Activated naive CD4-positive, alpha-beta T cell treated with Interleukin-2 at 50 U/mL for 16 hours (primary cell): ENCODE measurements at regions not wholly inside any gene's neighbourhood (a gene's known extent, or its start where the extent isn't known, plus 50 kb on each side); places are given as distances from the start of the nearest gene placed in this dataset.
A peak's percentile ranks its signal among the peaks of the same experiment; 100 is the strongest.
"Not testable (repeated sequence)": the region's sequence is repeated elsewhere in the genome, so short reads cannot be mapped to it uniquely, and the experiment has no call there.

Source experiments
- DNase-seq: peaks from one replicate; pipeline ENCODE4 v3.0.0-alpha.2; 2020

DNA sequence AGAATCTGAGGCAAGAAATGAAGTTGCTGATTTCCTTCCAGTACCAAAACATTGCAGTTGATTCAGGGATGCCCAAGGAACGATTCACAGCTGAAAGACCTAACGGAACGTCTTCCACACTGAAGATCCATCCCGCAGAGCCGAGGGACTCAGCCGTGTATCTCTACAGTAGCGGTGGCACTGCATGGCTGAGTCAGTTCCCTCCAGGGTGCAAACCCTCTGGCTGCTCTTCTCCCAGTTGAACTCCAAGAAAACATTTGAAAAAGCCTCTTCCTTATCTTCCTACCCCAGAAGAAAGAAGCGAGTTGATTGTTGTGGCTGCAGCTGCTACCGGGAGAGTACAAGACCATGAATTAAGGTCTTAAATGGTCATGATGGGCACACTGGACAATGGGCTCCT, 147.1 kb upstream of the PRSS1 start:
- no peak for DNase-seq

DNA sequence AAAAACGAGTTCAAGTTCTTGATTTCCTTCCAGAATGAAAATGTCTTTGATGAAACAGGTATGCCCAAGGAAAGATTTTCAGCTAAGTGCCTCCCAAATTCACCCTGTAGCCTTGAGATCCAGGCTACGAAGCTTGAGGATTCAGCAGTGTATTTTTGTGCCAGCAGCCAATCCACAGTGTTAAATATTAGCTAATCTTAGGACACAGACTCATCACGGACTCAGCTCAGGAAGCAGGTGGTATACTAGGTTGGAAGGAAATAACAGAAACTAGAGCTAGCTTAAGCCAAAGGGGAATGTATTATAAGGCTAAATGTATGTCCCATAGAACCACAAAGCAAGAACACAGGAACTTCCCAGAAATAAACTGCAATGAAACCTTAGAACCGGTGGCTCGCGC, 151.0 kb upstream of the PRSS1 start:
- no peak for DNase-seq

DNA sequence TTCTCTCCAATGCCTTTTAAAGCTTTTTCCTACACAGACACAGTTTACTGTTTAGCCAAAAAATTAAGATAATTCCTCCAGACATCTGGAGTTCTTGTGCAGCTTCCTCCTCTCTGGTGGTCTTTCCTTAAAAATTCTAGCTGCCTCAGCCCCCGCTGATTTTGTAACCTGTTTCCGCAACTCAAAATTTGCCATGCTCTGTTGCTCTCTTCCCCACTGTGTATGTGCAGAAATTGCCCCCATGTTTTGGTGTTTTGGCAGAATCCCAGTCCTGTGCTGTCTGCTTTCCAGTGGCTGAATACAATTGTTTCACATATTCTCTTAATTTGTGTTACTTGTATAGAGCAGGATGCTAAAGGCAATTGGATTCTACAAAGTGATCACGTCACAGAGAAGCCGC, 151.7 kb upstream of the PRSS1 start:
- DNase-seq, result no peak

DNA sequence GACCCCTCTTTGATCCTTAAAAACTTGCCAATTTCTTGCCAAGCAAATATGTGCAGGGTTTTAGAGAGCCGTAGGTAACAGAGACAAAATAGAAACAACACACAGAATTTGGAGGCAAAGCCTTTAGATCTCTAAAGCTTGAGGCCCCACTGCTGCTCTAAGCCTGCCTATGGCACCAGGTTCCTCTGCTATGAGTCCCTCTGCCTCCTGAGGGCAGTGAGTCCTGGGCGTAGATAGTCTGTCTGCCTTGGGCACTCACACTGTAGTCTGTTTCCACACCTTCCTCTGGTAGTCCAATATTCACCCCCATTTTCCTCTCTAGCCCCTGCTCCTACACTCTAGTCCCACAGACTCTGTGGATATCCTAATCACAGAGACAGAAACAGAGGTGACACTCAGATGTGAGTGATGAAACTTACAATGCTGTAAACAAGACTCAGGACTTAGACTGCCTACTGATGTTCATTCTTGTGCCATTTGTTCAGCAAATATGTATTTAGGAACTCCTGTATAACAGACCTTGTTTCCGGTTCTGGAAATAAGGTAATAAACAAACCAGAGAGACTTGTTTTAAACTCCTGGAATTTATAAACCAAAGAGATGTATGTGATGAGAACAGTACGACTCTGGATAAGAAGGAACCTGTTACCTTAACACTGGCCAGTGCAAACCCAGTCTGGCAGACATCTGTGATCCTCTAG, 153.3 kb upstream of the PRSS1 start:
- no peak for DNase-seq

DNA sequence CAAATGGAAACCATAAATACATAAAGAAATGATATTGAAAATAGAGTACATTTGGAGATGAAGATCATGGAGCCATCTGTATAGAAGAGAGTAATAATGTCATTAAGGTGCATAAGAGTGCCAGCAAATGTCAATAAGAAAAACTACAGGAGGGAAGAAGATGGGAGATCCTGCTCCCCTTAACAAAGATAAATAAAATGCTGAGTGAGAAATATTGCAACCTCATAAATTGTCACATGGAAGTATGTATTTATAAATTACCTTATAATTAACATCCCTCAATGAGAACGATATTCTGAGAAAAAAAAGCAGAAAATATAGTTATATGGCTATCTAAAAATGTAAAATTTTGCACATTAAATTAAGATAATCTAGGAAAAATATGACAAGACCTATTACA, 155.2 kb upstream of the PRSS1 start:
- no peak for DNase-seq

DNA sequence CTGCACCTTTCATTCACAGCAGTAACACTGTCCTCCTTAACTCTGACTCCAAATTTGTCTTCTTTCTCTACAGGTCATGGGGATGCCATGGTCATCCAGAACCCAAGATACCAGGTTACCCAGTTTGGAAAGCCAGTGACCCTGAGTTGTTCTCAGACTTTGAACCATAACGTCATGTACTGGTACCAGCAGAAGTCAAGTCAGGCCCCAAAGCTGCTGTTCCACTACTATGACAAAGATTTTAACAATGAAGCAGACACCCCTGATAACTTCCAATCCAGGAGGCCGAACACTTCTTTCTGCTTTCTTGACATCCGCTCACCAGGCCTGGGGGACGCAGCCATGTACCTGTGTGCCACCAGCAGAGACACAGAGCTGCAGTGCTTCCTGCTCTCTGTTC, 156.2 kb upstream of the PRSS1 start:
- no peak for DNase-seq

DNA sequence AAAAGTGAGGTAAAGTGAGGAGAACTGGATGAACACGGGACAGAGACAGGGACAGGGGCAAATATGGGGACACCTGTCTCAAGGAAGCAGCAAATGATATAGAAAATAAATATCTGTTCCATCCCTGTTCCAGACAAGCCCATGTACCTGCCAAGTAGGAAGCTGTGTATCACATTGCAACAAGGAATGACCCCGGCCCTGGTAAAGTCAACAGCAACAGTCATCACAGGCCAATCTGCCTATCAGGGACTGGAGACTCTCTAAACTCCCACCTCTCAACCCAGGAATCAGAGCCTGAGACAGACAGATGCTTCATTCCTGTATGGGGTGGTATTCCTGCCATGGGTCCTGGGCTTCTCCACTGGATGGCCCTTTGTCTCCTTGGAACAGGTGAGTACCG, 156.6 kb upstream of the PRSS1 start:
- no peak for DNase-seq

DNA sequence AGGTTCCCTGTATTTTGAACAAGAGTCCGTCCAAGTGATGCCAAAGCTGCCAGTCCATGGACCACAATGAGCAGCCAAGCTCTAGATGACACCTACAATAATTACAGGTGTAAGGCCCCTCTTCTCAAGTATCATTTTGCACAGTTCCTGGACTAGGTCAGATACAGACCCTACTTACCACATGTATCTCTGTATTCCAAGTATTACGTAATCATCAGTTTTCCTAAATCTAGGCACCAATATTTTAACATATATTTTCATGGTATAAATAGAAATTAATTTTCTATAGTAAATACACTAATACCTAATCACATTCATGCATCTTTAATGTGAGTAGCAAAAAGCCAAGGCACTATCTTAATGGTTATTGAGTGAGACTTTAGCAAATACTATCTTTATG, 157.0 kb upstream of the PRSS1 start:
- no peak for DNase-seq

DNA sequence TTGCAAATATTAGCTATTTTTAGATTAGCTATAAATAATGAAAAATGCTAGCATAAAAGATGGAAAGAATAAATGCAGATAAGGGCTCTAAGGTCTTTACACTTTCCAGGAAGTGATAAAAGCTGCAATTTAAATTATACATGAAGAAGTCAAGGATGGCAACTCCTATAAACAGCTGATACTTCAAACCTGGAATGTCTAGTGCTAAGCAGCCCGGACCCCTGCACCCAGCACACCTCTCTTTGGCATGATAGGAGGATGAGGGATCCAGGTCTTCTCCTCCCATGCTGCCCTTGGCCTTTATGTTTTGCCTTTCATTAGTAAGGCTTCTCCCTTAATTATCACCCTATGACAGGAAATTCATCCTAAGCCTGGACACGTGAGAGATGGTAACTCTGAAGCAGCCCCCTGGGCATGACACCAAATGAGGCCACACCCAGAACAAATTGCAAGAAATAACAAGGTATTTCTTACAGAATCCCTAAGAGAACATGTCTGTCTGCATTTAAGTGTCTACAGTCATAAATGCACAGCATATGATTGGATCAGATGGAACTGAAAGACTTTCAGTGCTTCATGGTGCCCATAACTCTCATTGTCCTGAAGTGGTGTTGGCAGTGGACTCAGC, 158.3 kb upstream of the PRSS1 start:
- DNase-seq, result no peak

DNA sequence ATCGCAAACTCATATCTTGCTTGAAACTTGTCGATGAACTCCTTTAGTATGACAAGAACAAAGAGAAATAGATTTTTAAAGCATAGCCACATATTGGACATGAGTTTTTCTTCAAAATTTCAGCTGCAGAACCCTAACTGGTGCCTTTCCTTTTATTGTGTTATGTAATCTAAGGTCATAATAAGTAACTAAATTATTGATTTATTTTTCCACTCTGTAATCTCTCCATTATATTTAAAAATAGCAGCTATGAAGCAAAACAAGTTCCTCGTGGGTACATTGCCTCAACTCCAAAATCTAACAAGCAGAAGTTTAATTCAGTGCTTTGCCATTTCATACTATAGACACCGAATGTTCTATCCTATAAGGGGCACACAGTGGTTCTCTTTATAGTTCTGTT, 159.2 kb upstream of the PRSS1 start:
- DNase-seq, result no peak

DNA sequence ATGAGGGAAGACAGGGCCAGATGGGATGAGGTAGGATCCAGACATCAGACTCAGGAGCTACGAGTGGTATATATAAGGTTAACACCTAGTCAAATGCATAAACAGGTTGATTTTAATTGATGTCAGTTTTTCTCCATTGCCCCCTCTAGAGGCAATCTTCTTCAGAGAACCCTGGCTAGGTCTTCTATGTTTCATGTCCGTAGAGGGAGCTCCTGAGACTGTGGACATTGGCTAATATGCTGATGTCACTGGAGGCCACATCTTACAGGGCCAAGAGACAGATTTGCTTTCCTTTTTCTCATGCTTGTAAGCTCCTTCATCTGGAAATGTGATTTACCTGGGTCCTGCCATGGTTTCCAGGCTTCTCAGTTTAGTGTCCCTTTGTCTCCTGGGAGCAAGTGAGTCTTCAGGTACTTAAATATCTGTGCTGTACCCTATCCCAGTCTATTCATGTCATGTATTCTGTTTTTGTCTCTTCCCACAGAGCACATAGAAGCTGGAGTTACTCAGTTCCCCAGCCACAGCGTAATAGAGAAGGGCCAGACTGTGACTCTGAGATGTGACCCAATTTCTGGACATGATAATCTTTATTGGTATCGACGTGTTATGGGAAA, 161.6 kb upstream of the PRSS1 start:
- DNase-seq, result no peak

DNA sequence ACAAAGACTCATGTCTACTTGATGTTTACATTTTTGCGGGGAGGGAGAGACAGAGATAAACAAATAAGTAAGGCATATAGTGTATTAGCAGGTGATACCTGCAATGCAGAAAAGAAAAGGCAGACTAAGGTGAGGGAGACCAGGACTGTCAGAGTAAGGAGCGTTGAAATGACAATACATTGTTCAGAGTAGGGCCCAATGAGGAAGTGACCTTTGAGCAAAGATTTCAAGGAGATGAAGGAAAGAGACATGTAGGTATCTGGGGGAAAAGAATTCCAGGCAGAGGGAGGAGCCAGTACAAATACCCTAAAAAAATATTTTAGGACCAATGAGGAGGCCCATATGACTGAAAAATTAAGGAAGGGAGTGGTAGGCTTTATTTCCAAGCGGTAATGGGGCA, 162.7 kb upstream of the PRSS1 start:
- no peak for DNase-seq

DNA sequence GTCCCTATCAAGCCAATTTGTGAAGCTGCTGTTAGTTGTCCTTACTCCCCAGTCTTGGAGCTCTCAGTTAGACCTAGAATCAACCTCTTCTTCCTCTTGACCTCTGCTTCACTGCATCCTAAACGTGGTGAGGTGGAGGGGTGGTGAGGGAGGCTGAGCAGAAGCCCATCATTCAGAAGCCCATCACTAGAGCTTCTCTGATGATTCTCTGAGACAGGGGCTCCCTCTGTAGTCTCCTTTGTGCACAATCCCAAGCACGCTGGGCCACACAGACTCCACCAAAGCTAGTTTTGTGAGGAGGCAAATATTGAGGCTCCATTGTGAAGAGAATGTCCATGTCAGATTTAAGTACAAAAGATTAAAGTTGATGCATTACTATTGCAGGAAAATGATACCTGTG, 163.8 kb upstream of the PRSS1 start:
- no peak for DNase-seq

DNA sequence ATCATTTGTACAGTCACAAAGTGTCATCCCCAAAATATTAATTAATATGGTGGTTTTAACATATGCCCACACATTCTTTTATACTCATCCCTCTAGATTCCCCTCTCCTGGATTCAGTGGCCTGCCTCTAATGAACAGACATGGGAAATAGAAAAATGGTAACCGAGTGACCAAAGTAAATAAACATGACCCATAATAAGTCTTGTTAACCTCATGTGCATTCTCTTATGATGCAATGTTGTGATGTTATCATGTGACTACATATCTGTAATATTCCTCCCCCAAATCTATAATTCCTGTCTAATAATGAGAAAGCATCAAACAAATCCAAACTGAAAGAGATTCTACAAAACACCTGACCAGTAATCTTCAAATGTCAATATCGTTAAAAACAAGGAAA, 164.5 kb upstream of the PRSS1 start:
- DNase-seq, result no peak

DNA sequence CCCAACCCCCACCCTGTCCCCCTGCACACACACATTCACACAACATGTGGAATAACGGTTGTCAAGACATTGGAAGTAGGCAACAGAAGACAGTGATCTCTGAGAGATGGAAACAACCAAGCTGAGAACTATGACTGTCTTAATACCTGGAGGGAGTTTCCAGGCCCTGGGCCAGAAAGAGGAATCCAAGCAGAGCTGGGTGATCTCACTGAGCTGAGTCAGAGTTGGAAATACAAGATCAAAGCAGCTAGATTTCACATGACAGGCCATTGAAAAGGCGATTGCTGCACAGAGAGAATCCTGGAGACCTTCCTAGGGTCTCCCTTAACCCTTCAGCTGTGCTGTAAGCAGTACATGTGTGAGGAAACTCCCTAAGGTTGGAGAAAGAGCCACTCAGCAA, 165.8 kb upstream of the PRSS1 start:
- DNase-seq, result peak; percentile 28

DNA sequence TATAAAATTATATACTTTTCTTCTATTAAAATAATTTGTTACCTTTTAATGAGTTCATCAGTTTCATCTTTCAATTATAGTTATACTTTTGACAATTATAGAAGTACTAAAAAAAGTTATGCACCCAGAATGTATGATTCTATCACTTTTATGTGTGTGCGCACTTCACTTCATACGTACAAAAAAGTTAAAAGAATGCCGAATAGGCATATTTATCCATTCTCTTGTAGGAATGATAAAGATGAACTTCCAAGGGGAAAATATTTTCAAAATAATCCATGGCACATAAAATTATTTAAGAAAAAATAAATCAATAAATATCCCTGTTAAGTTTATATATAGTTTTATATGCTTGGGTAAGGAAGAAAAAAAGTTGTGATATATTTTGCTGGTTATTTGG, 166.9 kb upstream of the PRSS1 start:
- DNase-seq, result no peak

DNA sequence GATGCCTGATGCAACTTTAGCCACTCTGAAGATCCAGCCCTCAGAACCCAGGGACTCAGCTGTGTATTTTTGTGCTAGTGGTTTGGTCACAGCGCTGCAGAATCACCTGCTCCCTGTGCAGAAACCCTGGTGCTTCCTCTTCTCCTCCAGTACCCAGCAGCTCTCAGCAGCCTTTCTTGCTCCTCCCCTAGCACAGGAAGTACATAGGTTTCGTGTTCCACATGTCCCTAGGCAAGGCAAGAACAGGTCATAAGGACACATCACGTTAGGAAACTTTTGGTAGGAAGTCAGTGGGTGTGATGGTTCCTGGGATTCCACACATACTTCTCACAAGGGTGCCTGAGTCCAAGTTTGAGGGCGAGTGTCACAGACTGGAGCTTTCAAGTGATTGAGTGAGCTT, 167.9 kb upstream of the PRSS1 start:
- DNase-seq, result peak; percentile 7

DNA sequence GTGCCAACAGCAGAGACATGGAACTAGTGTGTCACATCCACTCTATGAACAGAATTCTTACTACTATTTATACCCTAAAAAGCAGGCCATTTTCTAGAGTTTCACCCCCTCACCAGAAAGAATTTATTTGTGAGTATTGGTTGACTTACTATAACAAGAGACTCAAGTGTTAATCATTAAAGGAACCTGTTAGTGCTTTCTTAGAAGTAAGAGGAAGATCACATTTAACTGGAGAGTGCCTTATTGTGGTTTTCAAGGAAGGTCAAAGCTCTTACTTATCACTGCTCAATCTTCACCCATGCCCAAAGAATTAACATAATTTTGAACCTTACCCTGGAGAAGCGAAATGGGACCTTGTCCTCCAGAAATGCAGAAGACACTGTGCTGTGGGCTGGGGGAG, 169.3 kb upstream of the PRSS1 start:
- no peak for DNase-seq

DNA sequence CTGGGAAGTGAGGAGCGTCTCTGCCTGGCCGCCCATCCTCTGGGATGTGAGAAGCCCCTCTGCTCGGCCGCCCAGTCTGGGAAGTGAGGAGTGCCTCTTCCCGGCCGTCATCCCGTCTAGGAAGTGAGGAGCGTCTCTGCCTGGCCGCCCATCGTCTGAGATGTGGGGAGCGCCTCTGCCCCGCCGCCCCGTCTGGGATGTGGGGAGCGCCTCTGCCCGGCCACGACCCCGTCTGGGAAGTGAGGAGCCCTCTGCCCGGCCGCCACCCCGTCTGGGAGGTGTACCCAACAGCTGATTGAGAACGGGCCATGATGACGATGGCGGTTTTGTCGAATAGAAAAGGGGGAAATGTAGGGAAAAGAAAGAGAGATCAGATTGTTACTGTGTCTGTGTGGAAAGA, 173.9 kb upstream of the PRSS1 start:
- DNase-seq, result not testable (repeated sequence)

DNA sequence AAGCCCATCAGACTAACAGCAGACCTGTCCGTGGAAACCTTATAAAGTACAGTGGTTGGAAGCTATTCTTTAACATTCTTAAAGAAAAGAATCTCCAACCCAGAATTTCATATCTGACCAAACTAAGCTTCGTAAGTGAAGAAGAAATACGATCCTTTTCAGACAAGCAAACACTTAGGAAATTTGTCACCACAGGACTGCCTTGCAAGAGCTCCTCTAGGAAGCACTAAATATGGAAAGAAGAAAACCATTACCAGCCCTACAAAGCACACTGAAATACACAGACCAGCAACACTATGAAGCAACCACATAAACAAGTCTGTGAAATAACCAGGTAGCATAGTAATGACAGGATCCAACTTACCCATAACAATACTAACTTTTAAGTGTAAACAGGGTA, 177.7 kb upstream of the PRSS1 start:
- no peak for DNase-seq

DNA sequence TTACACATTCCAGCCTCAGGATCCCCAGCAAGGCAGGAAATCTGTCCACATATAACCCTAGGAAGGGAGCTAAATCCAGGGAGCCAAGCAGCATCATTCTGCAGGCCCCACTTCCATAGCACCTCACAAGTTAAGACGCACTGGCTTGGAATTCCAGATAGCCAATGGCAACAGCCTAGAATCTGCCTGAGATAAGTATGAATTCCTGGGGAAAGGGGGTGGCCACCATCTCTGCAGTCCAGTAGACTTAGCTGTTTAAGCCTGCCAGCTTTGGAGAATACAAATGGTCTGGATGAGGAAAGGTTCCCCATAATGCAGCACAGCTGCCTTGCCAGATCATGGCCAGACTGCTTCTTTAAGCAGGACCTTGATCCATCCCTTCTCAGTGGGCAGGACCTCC, 179.4 kb upstream of the PRSS1 start:
- no peak for DNase-seq

DNA sequence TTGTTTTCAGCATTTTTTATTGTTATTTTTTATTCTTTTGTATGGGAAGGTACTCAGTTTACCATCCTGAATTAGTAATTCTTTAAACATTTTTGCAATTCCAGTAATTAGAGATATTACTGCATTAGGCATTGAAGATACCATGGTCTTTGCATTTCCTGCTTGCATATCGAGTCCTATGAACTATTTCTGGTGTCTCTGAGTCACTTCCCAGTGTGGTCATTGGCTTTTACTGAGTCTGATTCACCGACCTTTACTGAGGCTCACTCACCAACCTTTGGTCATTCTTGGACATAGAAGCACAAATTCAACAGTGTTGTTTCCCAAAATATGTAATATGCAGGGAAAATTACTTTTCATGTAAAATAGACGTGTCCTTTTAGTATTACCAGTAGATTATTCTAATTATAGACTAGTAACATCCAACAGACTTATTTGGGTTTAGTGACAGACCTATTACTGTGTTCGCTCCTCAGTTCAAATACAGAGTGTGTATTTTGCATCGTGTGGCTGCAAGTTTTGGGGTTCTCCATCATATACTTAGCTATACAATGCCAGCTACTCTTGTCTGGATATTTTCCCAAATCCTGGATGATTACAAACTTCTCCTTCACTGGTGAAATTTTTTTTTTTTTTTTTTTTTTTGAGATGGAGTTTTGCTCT, 180.7 kb upstream of the PRSS1 start:
- DNase-seq, result no peak

DNA sequence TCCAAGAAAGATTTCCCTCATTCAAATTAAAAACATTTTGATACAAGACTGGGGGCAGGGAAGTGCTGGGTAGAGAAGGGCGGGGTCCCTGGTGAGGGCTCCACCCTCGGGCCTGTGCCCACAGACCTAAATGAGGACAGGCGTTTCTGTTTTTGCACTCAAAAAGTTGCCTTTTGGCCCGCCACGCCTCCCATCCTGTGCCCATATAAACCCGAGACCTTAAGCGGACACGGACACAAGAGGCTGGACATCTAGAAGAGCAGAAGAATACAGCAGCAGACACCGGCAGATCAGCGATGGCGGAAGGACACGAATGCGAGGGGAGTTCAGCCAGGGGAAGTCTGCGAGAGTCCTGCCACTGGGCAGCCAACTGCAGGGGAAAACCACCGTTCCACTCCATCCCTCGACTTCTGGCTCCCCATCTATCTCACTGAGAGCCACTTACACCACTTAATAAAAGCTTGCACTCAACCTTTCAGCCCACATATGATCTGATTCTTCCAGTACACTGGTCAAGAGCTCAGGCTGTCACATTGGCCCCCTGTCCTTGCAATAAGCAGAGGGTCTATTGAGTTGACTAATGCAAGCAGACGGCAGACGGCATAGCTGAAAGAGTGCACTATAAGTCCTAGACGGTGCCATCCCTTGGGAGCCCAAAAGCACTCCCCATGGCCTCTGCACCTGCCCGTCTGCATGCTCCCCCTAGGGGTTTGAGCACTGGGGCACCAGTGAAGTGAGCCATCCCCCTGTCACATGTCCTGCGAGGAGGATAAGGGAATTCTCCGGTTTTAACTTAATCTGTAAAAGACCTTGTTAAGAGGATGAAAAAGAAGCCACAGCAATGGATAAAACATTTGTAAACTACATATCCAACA, 181.8 kb upstream of the PRSS1 start:
- no peak for DNase-seq
